Bronchial epithelial cell (primary cell): ENCODE measurements at regions not wholly inside any gene's neighbourhood (a gene's known extent, or its start where the extent isn't known, plus 50 kb on each side); places are given as distances from the start of the nearest gene placed in this dataset.

ENCODE experiments used
- DNase-seq: peaks from one replicate; pipeline ENCODE4 v3.0.0-alpha.2; 2010; ENCODE audit warnings: low read depth
- FAIRE-seq: peaks from 2 replicates; lab custom pipeline; 2011; peaks lifted over from hg19 to GRCh38; lab: Jason Lieb, UNC
- H3K27me3 ChIP-seq: 2 replicates; pipeline ENCODE4 v1.5.1; 2011; ENCODE audit warnings: low read length; ENCODE audit not compliant: control insufficient read depth, insufficient read depth
- H3K36me3 ChIP-seq: 2 replicates; pipeline ENCODE4 v1.5.1; 2011; ENCODE audit warnings: low read length; ENCODE audit not compliant: control insufficient read depth, insufficient read depth
- H3K4me3 ChIP-seq: 2 replicates; pipeline ENCODE4 v1.5.1; 2011; ENCODE audit warnings: mild to moderate bottlenecking, low read depth, low read length, control low read depth
- CTCF ChIP-seq: IDR thresholded peaks from 2 replicates; pipeline ENCODE4 v1.5.1; 2011; ENCODE audit warnings: mild to moderate bottlenecking, moderate library complexity, low read length, control low read depth, inconsistent platforms; ENCODE audit not compliant: insufficient read depth, severe bottlenecking

GRCh38 chrX:142256935-142257334, 51.8 kb upstream of the MAGEC2 start:
- no peak for TF ChIP-seq CTCF
- no peaks in the 10 kb centered on the region for H3K36me3 ChIP-seq
- no peaks in the 10 kb centered on the region for H3K27me3 ChIP-seq
- no peak overlapping the region for H3K4me3 ChIP-seq
- no peak for FAIRE-seq
- no peak for DNase-seq
